Stimulated activated CD8-positive, alpha-beta memory T cell treated with anti-CD3 and anti-CD28 coated beads, Interleukin-15, amount 100 ng/mL, for 4 hours (primary cell): ENCODE measurements at regions not wholly inside any gene's neighbourhood (a gene's known extent, or its start where the extent isn't known, plus 50 kb on each side); places are given as distances from the start of the nearest gene placed in this dataset.

Source experiments
- DNase-seq, 2 donors: peaks; one replicate each; pipeline ENCODE4 v3.0.0-alpha.2; 2020; ENCODE audit warnings: low read depth in 2 of 2

DNA sequence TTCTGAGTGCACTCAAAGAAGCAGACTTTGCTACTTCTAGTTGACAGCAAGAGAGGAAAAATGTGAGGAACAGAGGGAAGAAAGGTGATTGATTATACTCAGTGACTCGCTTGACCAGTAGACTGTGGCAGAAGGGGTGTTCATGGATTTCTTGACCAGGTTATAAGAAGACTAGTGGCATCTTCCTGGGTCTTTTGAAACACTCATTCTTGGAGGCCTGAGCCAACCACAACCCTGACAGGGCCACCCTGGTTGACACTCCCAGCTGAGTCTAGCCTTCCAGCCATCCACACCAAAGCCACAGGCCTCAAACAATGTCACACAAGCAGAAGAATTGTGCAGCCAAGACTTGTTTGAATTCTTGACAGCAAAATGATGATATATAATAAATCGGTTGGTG lies 366.3 kb downstream of the SS18 start:
- DNase-seq = no peak

DNA sequence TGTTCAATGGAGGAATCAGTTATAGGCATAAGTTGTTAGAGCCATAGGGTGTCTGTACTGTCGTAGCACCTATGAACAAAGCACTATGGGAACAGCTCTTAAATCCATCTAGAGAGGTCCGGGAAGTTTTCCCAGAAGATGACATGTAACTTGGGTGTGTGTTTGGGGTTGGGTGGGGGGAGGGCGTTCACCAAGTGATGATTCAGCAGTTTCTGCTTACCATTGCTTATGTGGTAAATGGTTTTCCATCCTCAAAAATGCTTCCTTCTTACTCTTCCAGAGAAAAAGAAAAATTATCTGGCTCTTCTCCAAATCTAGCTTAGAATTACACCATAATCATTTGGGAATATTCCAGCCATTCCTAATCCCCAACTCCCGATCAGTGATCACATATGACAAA lies 361.1 kb upstream of the ZNF521 start:
- DNase-seq = no peak

DNA sequence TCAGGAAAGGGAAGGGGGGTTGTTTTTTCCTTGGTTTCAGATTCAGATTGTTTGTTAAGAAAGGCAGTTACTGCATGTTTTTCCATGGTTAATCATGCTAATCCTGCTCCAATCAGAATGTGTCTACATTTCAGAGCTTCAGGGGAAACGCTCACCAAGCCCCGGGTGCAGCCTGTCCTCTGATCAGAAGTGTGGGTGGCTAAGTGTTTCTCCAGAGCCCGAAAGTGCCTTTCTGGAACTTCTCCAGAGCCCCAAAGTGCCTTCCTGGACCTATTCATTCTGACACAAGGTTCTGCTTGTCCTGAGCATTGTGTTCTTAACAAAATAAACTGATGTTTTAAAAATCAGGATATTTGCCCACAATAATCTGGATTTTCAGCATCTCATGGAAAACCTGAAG lies 359.0 kb upstream of the ZNF521 start:
- no peak for DNase-seq

DNA sequence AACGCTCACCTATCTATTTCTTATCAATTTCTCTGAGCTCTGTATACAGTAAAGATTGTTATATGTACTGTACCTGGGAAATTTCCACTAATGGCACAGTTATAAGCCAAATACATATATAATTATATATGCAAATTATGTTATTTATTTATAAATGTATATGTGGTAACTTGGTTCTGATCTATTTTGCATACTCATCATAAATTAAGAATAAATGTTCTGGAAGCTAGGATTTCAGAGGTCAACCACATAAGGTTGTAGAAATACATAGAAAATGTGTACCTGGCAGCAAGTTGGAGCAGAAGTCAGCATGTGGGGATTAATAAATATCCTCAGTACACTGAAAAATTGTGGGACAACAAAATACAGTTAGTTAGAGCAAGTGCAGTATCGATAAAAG lies 353.7 kb upstream of the ZNF521 start:
- DNase-seq = no peak

DNA sequence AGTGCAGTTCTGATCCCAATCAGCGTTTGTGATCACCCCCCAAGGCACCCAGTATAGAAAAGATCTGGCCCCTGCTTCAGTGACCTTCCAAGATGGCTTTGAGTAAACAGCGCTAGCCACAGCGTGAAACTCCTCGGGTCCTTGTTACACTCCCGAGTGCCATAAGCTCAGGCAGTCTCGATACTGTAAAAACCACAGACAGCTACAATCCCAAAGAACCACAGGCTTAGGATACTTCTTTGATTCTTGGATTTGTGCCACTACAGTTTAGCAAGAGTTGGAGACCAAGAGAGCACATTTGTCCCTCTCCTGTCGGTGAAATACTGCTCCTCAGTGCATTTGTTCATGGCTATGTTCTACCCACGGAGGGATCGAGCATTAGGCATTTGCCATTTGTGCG lies 352.5 kb upstream of the ZNF521 start:
- no peak for DNase-seq

DNA sequence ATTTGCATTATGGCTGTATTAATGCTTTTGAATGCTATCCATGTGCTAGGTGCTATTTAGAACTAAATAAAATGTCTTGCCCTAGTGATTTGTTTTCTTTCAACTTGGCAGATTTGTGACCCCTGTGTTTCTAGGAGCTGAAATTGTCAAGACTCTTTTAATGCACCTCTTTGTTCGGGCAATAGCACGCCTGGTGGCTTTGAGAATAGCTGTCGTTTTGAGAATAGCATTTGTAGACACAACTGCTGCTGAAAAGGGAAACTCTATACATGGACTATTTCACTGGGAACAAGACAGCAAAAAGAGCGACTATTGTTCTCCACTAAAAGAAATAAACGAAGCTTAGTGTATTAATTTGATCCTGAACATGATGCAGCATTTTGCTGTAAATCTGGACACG lies 352.1 kb upstream of the ZNF521 start:
- no peak for DNase-seq

DNA sequence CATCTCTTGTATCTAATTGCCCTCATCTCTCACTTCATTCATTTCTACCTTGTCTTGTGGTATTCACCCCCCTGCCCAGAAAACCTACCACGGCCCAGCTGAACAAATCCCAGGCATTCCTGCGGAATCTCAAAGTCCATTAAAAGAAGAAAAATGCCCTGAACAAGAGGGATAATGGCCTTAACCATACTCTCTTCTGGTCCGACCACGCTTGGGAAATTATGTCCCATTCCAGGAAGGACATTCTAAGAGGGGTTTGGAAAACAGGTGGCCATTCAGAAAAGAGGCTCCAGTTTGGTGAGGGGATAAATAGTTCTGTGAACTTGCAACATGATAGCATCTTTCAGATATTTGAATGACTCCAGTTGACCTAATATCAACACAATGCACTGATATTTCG lies 349.9 kb upstream of the ZNF521 start:
- DNase-seq = no peak

DNA sequence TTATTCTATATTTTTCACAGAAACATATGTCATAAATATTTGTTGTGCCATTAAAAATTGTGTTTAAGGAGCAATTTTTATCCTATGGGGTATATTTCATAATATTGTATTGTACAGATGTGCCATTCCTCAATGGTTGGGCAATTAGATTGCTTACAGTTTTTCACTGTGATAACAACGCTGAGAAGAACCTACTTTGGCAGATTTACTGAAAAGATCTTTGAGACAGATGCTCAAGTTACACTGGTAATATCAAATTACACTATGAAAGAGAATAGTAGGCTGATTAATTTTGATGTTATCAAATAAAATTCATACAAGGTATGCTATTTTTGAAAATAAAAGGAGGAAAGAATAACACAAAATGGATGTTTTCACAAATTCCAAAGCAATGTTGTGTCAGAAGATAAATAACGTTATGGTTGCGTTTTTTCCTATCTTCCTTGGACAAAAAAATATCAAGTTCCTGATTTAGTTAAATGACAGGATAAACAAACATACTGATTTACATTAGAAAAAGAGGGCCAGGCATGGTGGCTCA lies 335.1 kb upstream of the ZNF521 start:
- DNase-seq = no peak

DNA sequence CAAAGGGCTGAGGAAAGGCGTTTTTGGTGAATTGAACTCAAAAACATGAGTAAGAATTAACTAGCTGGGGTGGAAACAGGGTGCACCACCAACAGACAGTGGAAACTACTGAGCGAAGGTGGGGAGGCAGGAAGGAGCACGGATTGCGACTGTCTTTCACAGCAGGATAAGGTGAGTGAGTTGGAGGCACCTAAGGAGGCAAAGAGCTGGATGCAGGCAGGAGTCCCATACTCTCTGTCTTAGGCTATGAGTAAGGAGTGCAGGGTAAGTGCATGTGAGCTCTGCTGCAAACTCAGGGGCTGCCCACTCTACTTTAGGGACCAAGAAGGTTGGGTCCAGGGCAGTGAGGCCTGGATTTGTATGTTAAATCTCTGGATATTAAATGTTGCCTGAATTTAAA lies 333.1 kb upstream of the ZNF521 start:
- no peak for DNase-seq

DNA sequence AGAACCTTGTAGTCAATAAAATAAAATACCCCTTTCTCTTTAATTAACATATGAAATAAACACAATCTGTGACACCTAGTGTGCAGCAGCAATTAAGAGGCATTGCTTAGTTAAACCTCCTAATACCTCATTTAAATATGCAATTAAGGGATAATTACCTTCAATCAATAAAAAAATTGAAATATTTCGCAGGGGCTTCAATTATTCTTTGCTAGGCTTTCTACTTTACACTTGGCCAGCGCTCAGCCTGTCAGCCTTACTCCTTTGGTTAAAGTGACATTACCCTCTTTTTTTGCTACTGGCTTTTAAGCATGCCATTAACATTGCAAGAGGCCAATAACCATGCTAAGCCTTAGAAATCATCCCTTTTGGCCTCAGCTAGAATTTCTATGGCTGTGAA lies 327.5 kb upstream of the ZNF521 start:
- DNase-seq = no peak

DNA sequence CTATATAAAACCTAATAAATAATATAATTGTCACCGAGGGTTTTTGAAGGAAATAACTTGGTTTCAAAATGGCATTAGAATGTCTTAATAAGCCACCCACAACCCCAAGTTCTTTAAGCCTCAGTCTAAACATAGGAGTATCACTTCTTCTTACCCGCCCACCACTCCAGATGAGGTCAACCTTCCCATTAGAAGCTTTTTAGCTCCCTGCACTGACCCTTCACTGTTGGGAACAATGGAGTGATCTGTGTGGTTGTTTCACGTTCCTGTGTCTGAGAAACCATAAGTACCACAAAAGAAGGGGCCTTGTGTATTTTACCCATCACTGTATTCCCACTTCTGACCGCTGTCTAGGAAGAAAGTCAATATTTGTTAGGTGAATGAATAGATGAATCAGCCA lies 326.3 kb upstream of the ZNF521 start:
- DNase-seq = no peak

DNA sequence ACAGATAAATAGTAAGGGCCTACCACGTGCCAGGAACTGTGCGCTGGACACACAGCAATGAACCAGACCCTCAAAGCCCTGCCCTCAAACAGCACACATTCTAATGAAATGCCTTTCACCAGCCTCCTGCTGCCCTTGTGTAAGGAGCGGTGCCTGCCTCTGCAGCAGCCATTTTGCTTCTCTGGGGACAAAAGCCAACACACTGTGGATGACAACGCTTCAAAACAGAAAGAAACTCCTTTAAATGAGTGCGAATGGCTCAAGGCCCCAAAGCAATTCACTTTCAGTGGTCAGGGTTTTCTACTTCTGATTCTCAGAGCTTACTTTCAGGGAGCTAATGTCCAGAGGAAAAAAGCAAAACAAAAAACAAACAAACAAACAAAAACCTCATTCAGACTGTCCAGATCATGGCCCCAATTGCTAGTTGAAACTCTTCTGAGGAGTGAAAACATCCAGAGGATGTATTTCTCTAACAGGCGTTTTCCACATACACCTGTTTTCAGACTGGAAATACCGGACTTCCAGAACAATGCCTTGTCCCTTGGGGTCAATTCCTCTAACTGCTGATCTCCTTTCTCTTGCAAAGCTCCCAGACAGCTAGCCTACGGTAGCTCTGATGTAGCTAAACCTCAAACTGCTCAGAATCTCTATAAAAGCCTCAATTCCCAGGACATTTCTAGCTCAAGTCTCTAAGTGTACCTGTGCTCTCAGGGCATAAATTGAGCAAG lies 323.3 kb upstream of the ZNF521 start:
- DNase-seq = no peak

DNA sequence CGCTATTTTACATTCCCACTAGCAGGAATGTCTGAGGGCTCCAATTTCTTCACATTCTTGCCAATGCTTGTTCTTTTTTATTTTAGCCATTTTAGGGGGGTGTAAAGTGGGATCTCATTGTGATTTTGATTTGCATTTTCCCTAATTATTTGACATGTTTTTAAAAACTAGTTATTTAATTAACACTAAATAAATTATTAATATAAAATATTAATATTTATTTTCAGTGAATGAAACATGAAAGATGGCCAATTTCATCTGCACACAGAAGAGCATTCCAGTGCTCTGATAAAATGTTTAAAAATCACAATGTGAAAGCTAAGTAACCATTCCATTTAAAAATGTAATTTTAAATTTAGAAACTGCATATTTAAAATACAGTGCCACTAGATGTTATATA lies 322.2 kb upstream of the ZNF521 start:
- DNase-seq = no peak

DNA sequence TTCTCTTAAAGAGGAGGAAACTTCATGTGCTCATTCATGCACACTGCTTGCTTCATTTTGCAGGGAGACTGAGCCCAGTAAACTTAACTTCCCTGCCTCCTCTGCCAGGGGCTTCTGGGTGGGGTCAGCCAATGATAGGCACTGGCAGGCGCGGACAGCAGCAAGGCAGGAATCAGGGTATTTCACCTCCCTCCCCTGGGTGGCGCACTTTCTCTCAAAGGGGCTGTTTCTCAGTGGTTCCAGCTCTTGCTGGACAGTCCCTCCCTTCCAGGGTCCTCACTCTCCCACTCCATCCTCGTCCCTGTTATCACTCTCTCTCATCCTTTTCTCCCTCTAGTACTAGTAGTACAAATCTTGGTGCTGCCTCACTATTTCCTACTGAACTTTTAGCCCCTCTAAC lies 320.5 kb upstream of the ZNF521 start:
- no peak for DNase-seq

DNA sequence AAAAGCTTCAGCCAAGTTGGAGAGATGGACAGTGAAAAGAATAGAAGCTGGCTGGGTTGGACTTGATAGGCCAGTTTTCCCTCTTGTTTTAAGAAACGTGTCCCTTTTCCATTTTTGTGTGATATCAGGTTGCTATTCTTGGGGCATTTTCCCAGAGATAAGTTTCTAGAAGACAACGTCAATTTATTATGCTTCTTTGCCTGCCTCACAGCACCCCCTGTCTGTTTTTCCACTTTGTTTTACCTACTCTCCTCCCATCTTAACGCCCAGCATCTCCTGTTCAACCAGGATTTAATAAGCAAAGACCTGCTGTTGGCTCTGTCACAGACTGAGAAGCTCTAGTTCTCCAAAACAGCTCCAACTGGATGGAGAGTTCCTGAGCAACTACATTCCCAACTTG lies 317.8 kb upstream of the ZNF521 start:
- DNase-seq = no peak

DNA sequence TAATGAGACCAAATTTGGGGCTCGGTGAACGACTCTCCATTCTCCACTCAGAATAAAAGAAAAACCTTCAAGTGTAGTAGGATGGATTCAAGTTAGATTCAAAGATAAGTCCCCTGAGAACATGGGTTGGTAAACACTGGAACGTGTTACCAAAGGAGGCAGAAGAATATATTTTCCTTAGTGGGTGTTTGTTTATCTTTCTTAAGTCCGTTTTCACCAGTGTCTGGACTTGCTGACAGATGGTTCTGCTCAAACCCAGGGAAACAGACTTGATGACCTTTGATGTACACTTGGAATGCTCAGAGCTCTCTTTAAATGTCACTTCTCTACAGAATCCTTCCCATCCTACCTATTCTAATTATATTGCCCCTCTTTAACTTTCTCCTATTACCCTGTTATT lies 310.3 kb upstream of the ZNF521 start:
- DNase-seq = no peak

DNA sequence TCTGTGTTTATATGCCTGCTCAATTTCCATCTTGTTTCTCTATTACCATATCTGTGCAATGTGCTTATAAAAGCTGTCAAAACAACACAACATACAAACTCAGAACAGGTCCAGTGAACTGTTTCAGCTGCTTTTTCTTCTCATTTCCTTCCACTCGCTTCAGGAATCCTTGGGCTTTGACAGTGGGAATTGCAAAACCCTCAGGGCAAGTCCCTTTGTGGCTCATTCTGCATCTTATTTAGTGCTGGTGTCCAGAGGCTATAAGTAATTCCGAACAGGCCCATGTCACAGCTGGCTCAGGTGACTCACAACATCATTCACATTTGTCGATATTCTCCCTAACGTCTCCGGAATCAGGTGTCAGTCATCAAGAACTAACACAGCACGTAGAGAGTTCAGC lies 309.9 kb upstream of the ZNF521 start:
- DNase-seq = no peak

DNA sequence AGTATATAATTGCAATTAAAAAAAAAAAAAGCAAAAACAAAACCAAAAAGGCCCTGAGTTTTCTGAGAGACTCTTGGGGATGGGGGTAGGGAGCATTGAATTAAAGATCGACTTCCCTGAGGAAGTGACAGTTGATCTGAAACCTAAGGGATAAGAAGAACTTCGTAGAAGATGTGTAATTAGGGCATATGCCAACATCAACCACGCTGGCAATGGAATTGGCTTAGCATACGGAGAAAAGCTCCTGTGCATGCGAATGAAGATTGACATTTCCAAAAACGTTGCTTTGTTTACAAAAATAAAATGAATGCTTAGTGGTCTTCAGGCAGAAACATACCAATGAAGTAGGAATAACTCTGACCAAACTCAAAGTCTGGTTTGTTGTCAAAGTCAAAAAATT lies 307.6 kb upstream of the ZNF521 start:
- DNase-seq = no peak

DNA sequence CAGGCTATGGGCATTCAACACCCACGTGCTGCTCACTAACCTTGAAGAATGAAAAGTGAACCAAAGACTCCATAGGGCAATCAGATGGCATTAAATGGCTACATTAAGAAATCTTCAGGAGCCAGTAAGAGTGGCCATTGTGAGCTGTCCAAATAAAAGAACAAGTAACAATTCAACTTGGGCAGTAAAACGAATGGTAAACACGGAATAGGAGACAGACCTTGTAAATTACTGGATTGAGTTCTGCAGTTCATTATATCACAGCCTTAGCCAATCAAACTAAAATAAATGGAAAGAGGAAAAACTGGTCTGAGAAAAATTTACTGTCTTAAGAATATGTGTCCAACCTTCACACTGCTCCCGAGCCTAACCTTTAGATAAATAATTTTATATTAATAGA lies 306.5 kb upstream of the ZNF521 start:
- no peak for DNase-seq

DNA sequence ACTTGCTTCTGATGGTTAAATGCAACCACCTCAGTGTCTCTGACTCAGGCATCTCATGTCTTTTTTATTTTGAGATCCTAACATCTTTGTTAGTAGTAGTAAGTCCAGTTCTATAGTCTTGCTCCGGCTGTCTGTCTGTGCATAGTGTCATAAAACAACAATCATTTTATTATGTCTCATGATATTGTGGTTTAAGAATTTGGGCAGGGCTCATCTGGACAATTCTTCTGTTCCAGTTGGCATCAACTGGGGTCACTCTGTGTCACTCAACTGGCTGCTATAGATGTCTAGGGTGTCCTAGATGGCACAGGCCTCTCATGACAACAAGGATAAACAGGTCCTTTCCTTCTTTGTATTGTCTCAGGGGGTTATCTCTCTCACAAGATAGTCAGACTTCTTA lies 299.6 kb upstream of the ZNF521 start:
- no peak for DNase-seq

DNA sequence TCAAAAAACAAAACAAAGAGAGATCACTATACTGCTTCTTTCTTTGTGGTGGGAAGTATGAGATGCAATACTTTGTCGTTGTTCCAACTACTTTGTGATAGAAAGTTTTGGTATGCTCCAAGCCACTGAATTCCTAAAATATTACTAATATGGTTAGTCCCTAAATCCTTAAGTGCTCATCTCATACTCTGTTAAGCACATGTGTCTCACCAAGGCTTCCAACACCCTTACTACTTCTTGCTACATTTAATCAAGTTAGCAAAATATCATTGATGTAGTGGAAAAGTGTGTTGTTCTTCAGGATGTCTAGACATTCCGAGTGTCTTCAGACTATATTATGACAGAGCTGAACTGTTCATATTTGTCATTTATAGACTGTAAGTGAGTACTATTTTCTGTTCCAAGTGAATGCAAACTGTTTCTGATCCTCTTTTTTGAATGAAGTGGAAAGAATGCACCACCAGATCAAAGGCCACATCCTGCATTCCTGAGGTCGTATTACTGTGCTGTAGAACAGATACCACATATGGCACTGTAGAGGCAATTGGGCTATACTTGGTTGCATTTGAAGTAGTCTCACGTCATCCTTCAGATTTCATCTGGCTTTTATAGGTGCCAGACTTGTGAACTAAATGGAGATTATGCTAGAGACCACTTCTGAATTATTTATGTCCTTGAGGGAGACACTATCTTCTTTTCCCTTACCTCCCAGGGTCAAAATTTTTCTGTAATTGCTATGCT lies 298.4 kb upstream of the ZNF521 start:
- no peak for DNase-seq

DNA sequence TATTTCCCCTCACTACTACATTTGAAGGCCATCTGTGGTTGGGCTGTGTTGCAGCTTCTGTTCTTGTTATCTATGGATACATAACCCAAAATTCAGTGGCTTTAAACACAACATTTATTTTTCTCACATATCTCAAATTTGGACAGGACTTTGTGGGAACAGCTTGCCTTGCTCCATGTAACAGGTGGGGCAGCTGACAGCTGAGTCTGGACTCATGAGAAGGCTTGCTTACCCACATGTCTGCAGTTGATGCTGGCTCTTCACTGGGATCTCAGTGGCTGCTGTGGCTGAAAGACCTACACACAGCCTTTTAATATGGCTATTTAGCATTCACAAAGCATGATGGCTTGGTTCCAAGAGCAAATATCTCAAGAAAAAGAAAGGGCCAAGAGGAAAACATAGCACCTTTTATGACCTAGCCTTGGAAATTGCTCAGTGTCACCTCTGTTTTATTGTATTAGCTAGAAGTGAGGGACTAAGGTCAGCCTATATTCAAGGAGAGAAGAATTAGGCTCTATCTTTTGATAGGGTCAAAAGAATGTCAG lies 296.8 kb upstream of the ZNF521 start:
- DNase-seq = no peak

DNA sequence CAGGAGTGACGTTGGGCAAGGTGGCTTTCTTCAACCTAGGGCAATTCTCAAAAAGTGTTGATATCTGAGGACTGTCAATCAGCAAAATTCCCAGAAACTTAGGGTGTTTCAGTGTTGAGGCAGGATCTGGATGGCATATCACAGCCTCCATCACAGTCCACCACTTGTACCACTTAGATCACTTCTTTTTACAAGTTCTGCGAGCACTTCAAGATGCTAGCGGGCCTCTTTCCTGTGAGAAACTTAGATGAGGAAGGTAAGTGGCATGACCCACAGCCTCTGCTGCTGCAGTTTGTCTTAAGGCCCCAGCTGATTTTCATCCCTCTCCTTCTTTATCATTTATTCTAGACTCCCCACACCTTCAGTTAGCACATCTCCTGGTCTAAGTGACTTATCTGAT lies 295.4 kb upstream of the ZNF521 start:
- DNase-seq = no peak
